Right lobe of liver (tissue), 4 donors: ENCODE measurements at regions not wholly inside any gene's neighbourhood (a gene's known extent, or its start where the extent isn't known, plus 50 kb on each side); places are given as distances from the start of the nearest gene placed in this dataset.

Experiments
- POLR2A ChIP-seq: fragments of 450-650 bp; IDR thresholded peaks from one replicate; pipeline ENCODE4 v1.6.1; 2017; ENCODE audit warnings: antibody characterized with exemption, mild to moderate bottlenecking
- TF ChIP-seq, protein P1 (sequence below), 4 donors: fragments of 200-600 bp in 3 of 4; fragments of 450-650 bp in 1 of 4; IDR thresholded peaks; one replicate each; pipeline versions ENCODE4 v1.5.1 to v1.8.0; 2016 to 2022; ENCODE audit warnings: antibody characterized with exemption in 4 of 4, mild to moderate bottlenecking in 2 of 4
- donor health status: DM: no; HTN: no; CAD: no.
- donor health status: DM: no; HTN: no; CAD: no.
- donor health status: DM: no; HTN: yes; CAD: no.

DNA sequence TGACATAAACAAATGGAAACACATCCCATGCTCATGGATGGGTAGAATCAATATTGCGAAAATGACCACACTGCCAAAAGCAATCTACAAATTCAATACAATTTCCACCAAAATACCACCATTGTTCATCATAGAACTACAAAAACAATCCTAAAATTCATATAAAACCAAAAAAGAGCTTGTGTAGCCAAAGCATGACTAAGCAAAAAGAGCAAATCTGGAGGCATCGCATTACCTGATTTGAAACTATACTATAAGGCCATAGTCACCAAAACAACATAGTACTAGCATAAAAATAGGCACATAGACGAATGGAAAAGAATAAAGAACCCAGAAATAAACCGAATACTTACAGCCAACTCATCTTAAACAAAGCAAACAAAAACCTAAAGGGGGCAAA lies 342.8 kb upstream of the AGA start:
- TF ChIP-seq, protein P1, sequence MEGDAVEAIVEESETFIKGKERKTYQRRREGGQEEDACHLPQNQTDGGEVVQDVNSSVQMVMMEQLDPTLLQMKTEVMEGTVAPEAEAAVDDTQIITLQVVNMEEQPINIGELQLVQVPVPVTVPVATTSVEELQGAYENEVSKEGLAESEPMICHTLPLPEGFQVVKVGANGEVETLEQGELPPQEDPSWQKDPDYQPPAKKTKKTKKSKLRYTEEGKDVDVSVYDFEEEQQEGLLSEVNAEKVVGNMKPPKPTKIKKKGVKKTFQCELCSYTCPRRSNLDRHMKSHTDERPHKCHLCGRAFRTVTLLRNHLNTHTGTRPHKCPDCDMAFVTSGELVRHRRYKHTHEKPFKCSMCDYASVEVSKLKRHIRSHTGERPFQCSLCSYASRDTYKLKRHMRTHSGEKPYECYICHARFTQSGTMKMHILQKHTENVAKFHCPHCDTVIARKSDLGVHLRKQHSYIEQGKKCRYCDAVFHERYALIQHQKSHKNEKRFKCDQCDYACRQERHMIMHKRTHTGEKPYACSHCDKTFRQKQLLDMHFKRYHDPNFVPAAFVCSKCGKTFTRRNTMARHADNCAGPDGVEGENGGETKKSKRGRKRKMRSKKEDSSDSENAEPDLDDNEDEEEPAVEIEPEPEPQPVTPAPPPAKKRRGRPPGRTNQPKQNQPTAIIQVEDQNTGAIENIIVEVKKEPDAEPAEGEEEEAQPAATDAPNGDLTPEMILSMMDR (IDR thresholded peaks at IDR 0.05): no peak
- TF ChIP-seq POLR2A: no peak
